CD4-positive, alpha-beta T cell (primary cell): ENCODE measurements at regions not wholly inside any gene's neighbourhood (a gene's known extent, or its start where the extent isn't known, plus 50 kb on each side); places are given as distances from the start of the nearest gene placed in this dataset.

Experiments
- ATAC-seq: fragments of 200-7000 bp; cut with Tn5 transposase; one replicate; pipeline ENCODE4 v1.10.0; 2022; ENCODE audit warnings: mild to moderate bottlenecking; ENCODE audit not compliant: poor library complexity
- CTCF ChIA-PET: fragments of 350-600 bp; sonication (Branson Sonifier 250); formaldehyde crosslinking; loops from one replicate; lab custom pipeline; 2021; ENCODE audit warnings: antibody characterized with exemption, inconsistent platforms; lab: Charles Lee
- POLR2A ChIA-PET: fragments of 350-600 bp; sonication (Branson Sonifier 250); formaldehyde crosslinking; loops from one replicate; lab custom pipeline; 2021; ENCODE audit warnings: antibody characterized with exemption, inconsistent platforms; lab: Charles Lee
- DNase-seq, 14 experiments: peaks; one replicate each; pipeline ENCODE4 v3.0.0-alpha.2; 2013 to 2020; ENCODE audit warnings: mixed read lengths in 2 of 14
- H3K27ac ChIP-seq, 2 donors: one replicate each; pipeline versions ENCODE4 v1.5.1 to v1.7.0; 2013; ENCODE audit warnings: low read length in 2 of 2, low read depth in 1 of 2, mild to moderate bottlenecking in 1 of 2
- H3K27me3 ChIP-seq, 2 experiments: 1 replicate in 1 of 2; 2 replicates in 1 of 2; pipeline versions ENCODE4 v1.6.1 to v1.7.0; 2013; ENCODE audit warnings: low read length in 2 of 2, control low read depth in 1 of 2, mild to moderate bottlenecking in 1 of 2, moderate library complexity in 1 of 2; ENCODE audit not compliant: insufficient read depth in 2 of 2, control insufficient read depth in 1 of 2
- H3K36me3 ChIP-seq: one replicate; pipeline ENCODE4 v1.6.1; 2013; ENCODE audit warnings: low read length, control low read depth; ENCODE audit not compliant: insufficient read depth
- H3K4me1 ChIP-seq: one replicate; pipeline ENCODE4 v1.6.1; 2013; ENCODE audit warnings: low read length, control low read depth; ENCODE audit not compliant: insufficient read depth
- H3K4me3 ChIP-seq: one replicate; pipeline ENCODE4 v1.5.1; 2013; ENCODE audit warnings: mild to moderate bottlenecking, low read length, moderate library complexity
- H3K9me3 ChIP-seq, 2 experiments: 1 replicate in 1 of 2; 2 replicates in 1 of 2; pipeline versions ENCODE4 v1.6.1 to v1.7.0; 2013; ENCODE audit warnings: low read length in 2 of 2, mild to moderate bottlenecking in 2 of 2, control low read depth in 1 of 2, moderate library complexity in 1 of 2; ENCODE audit not compliant: control insufficient read depth in 1 of 2, insufficient read depth in 1 of 2
- H3K27ac Mint-ChIP-seq: one replicate; pipeline ENCODE4 v1.8.0; 2020; ENCODE audit warnings: mixed read lengths
- H3K27me3 Mint-ChIP-seq: one replicate; pipeline ENCODE4 v1.8.0; 2021; ENCODE audit warnings: mixed read lengths
- H3K36me3 Mint-ChIP-seq: one replicate; pipeline ENCODE4 v1.8.0; 2021; ENCODE audit warnings: low read depth, mixed read lengths
- H3K4me1 Mint-ChIP-seq: one replicate; pipeline ENCODE4 v1.8.0; 2021; ENCODE audit warnings: low read depth, mixed read lengths
- H3K4me3 Mint-ChIP-seq: one replicate; pipeline ENCODE4 v1.8.0; 2020; ENCODE audit warnings: mild to moderate bottlenecking, mixed read lengths
- H3K9me3 Mint-ChIP-seq: one replicate; pipeline ENCODE4 v1.8.0; 2020; ENCODE audit warnings: mixed read lengths
- CTCF ChIP-seq: fragments of 200-600 bp; IDR thresholded peaks from one replicate; pipeline ENCODE4 v1.8.0; 2022; ENCODE audit warnings: antibody characterized with exemption, mild to moderate bottlenecking
- intact Hi-C, 2 experiments: fragments of 100-400 bp; cut with DNase I in 1 of 2; cut with micrococcal nuclease in 1 of 2; formaldehyde crosslinking; loops; one replicate each; pipeline versions ENCODE4 v1.15.1 to v1.9.0; 2023 to 2025; cut with DNase I, micrococcal nuclease

DNA sequence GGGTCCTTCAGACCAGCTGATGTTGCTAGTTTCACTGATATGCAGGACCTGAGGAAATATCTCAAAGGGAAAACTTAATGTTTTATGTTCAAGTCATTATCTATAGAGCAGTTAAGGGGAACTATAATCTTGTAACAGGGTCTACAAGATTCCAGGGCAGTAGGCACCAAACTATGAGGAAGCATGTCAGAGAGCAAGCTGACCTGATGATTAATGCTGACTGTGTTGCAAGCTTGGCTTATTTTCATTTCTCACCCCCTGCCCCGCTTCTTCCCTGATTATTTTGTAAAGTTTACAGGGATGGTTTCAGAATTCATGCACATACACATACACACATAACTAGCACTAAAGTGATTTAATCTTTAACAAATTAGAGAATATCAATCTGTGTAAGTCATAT is 84.3 kb upstream of the CACNA2D1 start:
- DNase-seq (no peak), ATAC-seq (no peak)
- H3K4me3 Mint-ChIP-seq: no peak overlapping the region
- Histone ChIP-seq H3K27ac (no peak overlapping the region), H3K27me3 (no peaks in the 10 kb centered on the region), H3K36me3 (no peaks in the 10 kb centered on the region), H3K9me3 (no peaks in the 10 kb centered on the region), H3K4me3 (no peak overlapping the region), H3K4me1 (no peaks in the 10 kb centered on the region)
- H3K36me3 Mint-ChIP-seq: no peaks in the 10 kb centered on the region
- H3K9me3 Mint-ChIP-seq: peaks cover 4% of the 10 kb centered on the region
- intact Hi-C loops: no loop called here
- no peak for TF ChIP-seq CTCF
- no peak overlapping the region for H3K27ac Mint-ChIP-seq
- POLR2A ChIA-PET: no interaction called here
- CTCF ChIA-PET: no interaction called here
- H3K4me1 Mint-ChIP-seq: no peaks in the 10 kb centered on the region
- no peaks in the 10 kb centered on the region for H3K27me3 Mint-ChIP-seq

DNA sequence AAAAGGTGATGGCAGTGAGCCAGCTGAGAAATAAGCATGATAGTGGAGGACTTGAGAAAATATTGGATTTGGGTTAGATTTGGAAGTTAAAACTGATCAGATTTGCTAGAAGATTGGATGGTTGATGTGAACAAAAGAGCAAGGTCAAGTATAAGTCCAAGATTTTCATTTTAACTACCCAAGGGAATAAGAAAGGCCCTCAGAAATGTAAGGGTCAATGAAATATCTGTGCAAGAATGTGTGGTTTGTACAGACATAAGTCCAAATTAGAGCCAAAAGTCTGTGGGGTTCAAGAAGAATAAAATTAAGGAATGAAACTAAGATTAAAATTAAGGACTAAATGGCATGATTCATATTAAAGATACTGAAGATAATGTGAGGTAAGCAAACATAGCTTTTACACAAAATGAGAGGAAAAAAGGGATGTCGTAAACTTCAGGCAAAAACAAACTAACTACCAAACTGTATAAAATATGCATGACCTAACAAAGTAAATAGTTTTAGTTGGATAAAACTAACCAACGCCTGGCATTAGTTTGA is 78.4 kb upstream of the CACNA2D1 start:
- no peak for DNase-seq
- Mint-ChIP-seq H3K27me3 (no peaks in the 10 kb centered on the region), H3K9me3 (no peaks in the 10 kb centered on the region), H3K4me1 (no peaks in the 10 kb centered on the region), H3K27ac (no peak overlapping the region), H3K4me3 (no peak overlapping the region), H3K36me3 (no peaks in the 10 kb centered on the region)
- ChIA-PET CTCF (no interaction called here), POLR2A (no interaction called here)
- peaks cover 0 to 4% of the 10 kb centered on the region in 2 experiments for H3K9me3 ChIP-seq
- H3K4me1 ChIP-seq: no peaks in the 10 kb centered on the region
- no peaks in the 10 kb centered on the region for H3K27me3 ChIP-seq
- H3K36me3 ChIP-seq: no peaks in the 10 kb centered on the region
- intact Hi-C loops: no loop called here
- no peak for ATAC-seq
- no peak overlapping the region for H3K27ac ChIP-seq
- H3K4me3 ChIP-seq: no peak overlapping the region
- TF ChIP-seq CTCF: no peak

GRCh38 chr7:82517050-82517449 is 73.5 kb upstream of the CACNA2D1 start:
- Mint-ChIP-seq H3K4me1 (no peaks in the 10 kb centered on the region), H3K27ac (no peak overlapping the region), H3K36me3 (no peaks in the 10 kb centered on the region), H3K4me3 (no peak overlapping the region), H3K9me3 (no peaks in the 10 kb centered on the region), H3K27me3 (no peaks in the 10 kb centered on the region)
- CTCF ChIA-PET: no interaction called here
- TF ChIP-seq CTCF: no peak
- Histone ChIP-seq H3K4me1 (no peaks in the 10 kb centered on the region), H3K36me3 (no peaks in the 10 kb centered on the region), H3K9me3 (peaks cover 4 to 13% of the 10 kb centered on the region in 2 experiments), H3K27ac (no peak overlapping the region), H3K4me3 (no peak overlapping the region), H3K27me3 (no peaks in the 10 kb centered on the region)
- DNase-seq (no peak), ATAC-seq (no peak)
- POLR2A ChIA-PET: no interaction called here
- intact Hi-C loops: no loop called here
